ENCODE measurements at regions not wholly inside any gene's neighbourhood (a gene's known extent, or its start where the extent isn't known, plus 50 kb on each side); places are given as distances from the start of the nearest gene placed in this dataset.

GRCh38 chr4:66108898-66109297 is 438.6 kb upstream of the EPHA5 start:
- no peak for TF ChIP-seq HDGF (IDR thresholded peaks at IDR 0.05; ENCODE audit: borderline replicate concordance)
- TF ChIP-seq BHLHE40 (IDR thresholded peaks at IDR 0.05; ENCODE audit: borderline replicate concordance), result no peak
- TF ChIP-seq TARDBP (IDR thresholded peaks at IDR 0.05), result no peak
- TF ChIP-seq NFRKB (IDR thresholded peaks at IDR 0.05), result no peak
- no peak for TF ChIP-seq LEF1 (IDR thresholded peaks at IDR 0.05; ENCODE audit: borderline replicate concordance)
- TF ChIP-seq ZNF384 (IDR thresholded peaks at IDR 0.05), result no peak
- no peak for TF ChIP-seq FOXK2 (IDR thresholded peaks at IDR 0.05)
- no peak for TF ChIP-seq FOXA1 (IDR thresholded peaks at IDR 0.05)
- TF ChIP-seq CTBP1 (IDR thresholded peaks at IDR 0.05; ENCODE audit: borderline replicate concordance), result no peak
- no peak for TF ChIP-seq SP1 (IDR thresholded peaks at IDR 0.05)
- ChIA-PET CTCF (interaction anchor here (0.5 kb wide), 1 partner anchor 1203 kb away, joined by 3 read pairs; no protein-coding TSS in a partner anchor), POLR2A (no interaction called here)
- no peak for DNase-seq (ENCODE audit: extremely low spot score)

- POLR2A ChIA-PET, result no interaction called here
- TF ChIP-seq ARNT (IDR thresholded peaks at IDR 0.05) (no peak), L3MBTL2 (conservative IDR thresholded peaks at IDR 0.05) (no peak), BHLHE40 (IDR thresholded peaks at IDR 0.05; ENCODE audit: borderline replicate concordance) (no peak), FOXK2 (IDR thresholded peaks at IDR 0.05) (no peak), FOXM1 (IDR thresholded peaks at IDR 0.05; ENCODE audit: borderline replicate concordance) (no peak), FOXA1 (IDR thresholded peaks at IDR 0.05) (no peak), LEF1 (IDR thresholded peaks at IDR 0.05; ENCODE audit: borderline replicate concordance) (no peak), SUZ12 (IDR thresholded peaks at IDR 0.05) (no peak), SP1 (IDR thresholded peaks at IDR 0.05) (no peak), HDGF (IDR thresholded peaks at IDR 0.05; ENCODE audit: borderline replicate concordance) (no peak), CTBP1 (IDR thresholded peaks at IDR 0.05; ENCODE audit: borderline replicate concordance) (no peak), ZNF384 (IDR thresholded peaks at IDR 0.05) (no peak), NFRKB (IDR thresholded peaks at IDR 0.05) (no peak), TARDBP (IDR thresholded peaks at IDR 0.05) (no peak)
- no peak for DNase-seq (ENCODE audit: extremely low spot score)
- CTCF ChIA-PET, result no interaction called here
Observed at GRCh38 chr4:66097218-66097617, 426.9 kb upstream of the EPHA5 start.

- DNase-seq (ENCODE audit: extremely low spot score), result no peak
- TF ChIP-seq SP1 (IDR thresholded peaks at IDR 0.05) (no peak), ARNT (IDR thresholded peaks at IDR 0.05) (no peak), FOXM1 (IDR thresholded peaks at IDR 0.05; ENCODE audit: borderline replicate concordance) (no peak), TARDBP (IDR thresholded peaks at IDR 0.05) (no peak), LEF1 (IDR thresholded peaks at IDR 0.05; ENCODE audit: borderline replicate concordance) (no peak), ELF4 (IDR thresholded peaks at IDR 0.05) (no peak), FOXK2 (IDR thresholded peaks at IDR 0.05) (no peak), BHLHE40 (IDR thresholded peaks at IDR 0.05; ENCODE audit: borderline replicate concordance) (no peak), PKNOX1 (IDR thresholded peaks at IDR 0.05) (no peak), L3MBTL2 (conservative IDR thresholded peaks at IDR 0.05) (no peak), HDGF (IDR thresholded peaks at IDR 0.05; ENCODE audit: borderline replicate concordance) (no peak), CTBP1 (IDR thresholded peaks at IDR 0.05; ENCODE audit: borderline replicate concordance) (no peak), NFRKB (IDR thresholded peaks at IDR 0.05) (no peak), SUZ12 (IDR thresholded peaks at IDR 0.05) (no peak), FOXA1 (IDR thresholded peaks at IDR 0.05) (no peak)
- ChIA-PET CTCF (no interaction called here), POLR2A (no interaction called here)
Observed at GRCh38 chr4:66095065-66095464, 424.8 kb upstream of the EPHA5 start.

GRCh38 chr4:66094070-66094469 is 423.8 kb upstream of the EPHA5 start:
- no peak for TF ChIP-seq FOXK2 (IDR thresholded peaks at IDR 0.05)
- no peak for TF ChIP-seq NFRKB (IDR thresholded peaks at IDR 0.05)
- DNase-seq (ENCODE audit: extremely low spot score), result no peak
- ChIA-PET POLR2A (no interaction called here), CTCF (no interaction called here)

GRCh38 chr4:66091786-66092185 is 421.5 kb upstream of the EPHA5 start:
- ChIA-PET POLR2A (no interaction called here), CTCF (no interaction called here)
- no peak for TF ChIP-seq TARDBP (IDR thresholded peaks at IDR 0.05)
- TF ChIP-seq FOXA1 (IDR thresholded peaks at IDR 0.05), result no peak
- TF ChIP-seq L3MBTL2 (conservative IDR thresholded peaks at IDR 0.05), result no peak
- DNase-seq (ENCODE audit: extremely low spot score), result no peak

GRCh38 chr4:66073961-66074360 is 403.7 kb upstream of the EPHA5 start:
- POLR2A ChIA-PET, result no interaction called here
- no peak for TF ChIP-seq SP1 (IDR thresholded peaks at IDR 0.05)
- TF ChIP-seq ELF4 (IDR thresholded peaks at IDR 0.05), result no peak
- TF ChIP-seq NFRKB (IDR thresholded peaks at IDR 0.05), result no peak
- TF ChIP-seq L3MBTL2 (conservative IDR thresholded peaks at IDR 0.05), result no peak
- no peak for TF ChIP-seq HDGF (IDR thresholded peaks at IDR 0.05; ENCODE audit: borderline replicate concordance)
- no peak for TF ChIP-seq LEF1 (IDR thresholded peaks at IDR 0.05; ENCODE audit: borderline replicate concordance)
- TF ChIP-seq SUZ12 (IDR thresholded peaks at IDR 0.05), result no peak
- no peak for TF ChIP-seq FOXK2 (IDR thresholded peaks at IDR 0.05)
- no peak for TF ChIP-seq FOXM1 (IDR thresholded peaks at IDR 0.05; ENCODE audit: borderline replicate concordance)
- TF ChIP-seq CTBP1 (IDR thresholded peaks at IDR 0.05; ENCODE audit: borderline replicate concordance), result no peak
- no peak for TF ChIP-seq FOXA1 (IDR thresholded peaks at IDR 0.05)
- TF ChIP-seq ZNF384 (IDR thresholded peaks at IDR 0.05), result no peak
- TF ChIP-seq TARDBP (IDR thresholded peaks at IDR 0.05), result no peak
- TF ChIP-seq PKNOX1 (IDR thresholded peaks at IDR 0.05), result no peak
- no peak for TF ChIP-seq ARNT (IDR thresholded peaks at IDR 0.05)
- TF ChIP-seq BHLHE40 (IDR thresholded peaks at IDR 0.05; ENCODE audit: borderline replicate concordance), result no peak
- no peak for DNase-seq (ENCODE audit: extremely low spot score)
- CTCF ChIA-PET, result no interaction called here

GRCh38 chr4:66071911-66072310 is 401.6 kb upstream of the EPHA5 start:
- ChIA-PET CTCF (no interaction called here), POLR2A (no interaction called here)
- TF ChIP-seq SUZ12 (IDR thresholded peaks at IDR 0.05), result no peak
- no peak for TF ChIP-seq ARNT (IDR thresholded peaks at IDR 0.05)
- TF ChIP-seq HDGF (IDR thresholded peaks at IDR 0.05; ENCODE audit: borderline replicate concordance), result no peak
- no peak for TF ChIP-seq PKNOX1 (IDR thresholded peaks at IDR 0.05)
- no peak for TF ChIP-seq LEF1 (IDR thresholded peaks at IDR 0.05; ENCODE audit: borderline replicate concordance)
- TF ChIP-seq BHLHE40 (IDR thresholded peaks at IDR 0.05; ENCODE audit: borderline replicate concordance), result no peak
- TF ChIP-seq FOXK2 (IDR thresholded peaks at IDR 0.05), result no peak
- no peak for TF ChIP-seq TARDBP (IDR thresholded peaks at IDR 0.05)
- TF ChIP-seq L3MBTL2 (conservative IDR thresholded peaks at IDR 0.05), result no peak
- no peak for TF ChIP-seq FOXM1 (IDR thresholded peaks at IDR 0.05; ENCODE audit: borderline replicate concordance)
- no peak for TF ChIP-seq ZNF384 (IDR thresholded peaks at IDR 0.05)
- no peak for TF ChIP-seq SP1 (IDR thresholded peaks at IDR 0.05)
- no peak for TF ChIP-seq CTBP1 (IDR thresholded peaks at IDR 0.05; ENCODE audit: borderline replicate concordance)
- no peak for TF ChIP-seq ELF4 (IDR thresholded peaks at IDR 0.05)
- DNase-seq (ENCODE audit: extremely low spot score), result no peak
